K562 (cell line): ENCODE measurements at regions not wholly inside any gene's neighbourhood (a gene's known extent, or its start where the extent isn't known, plus 50 kb on each side); places are given as distances from the start of the nearest gene placed in this dataset.

Source experiments
- ATAC-seq: fragments of 200-7000 bp; cut with Tn5 transposase; 3 replicates; pipeline ENCODE4 v1.9.1; 2020; ENCODE audit warnings: moderate library complexity
- BruUV-seq: library from RNA; stranded (reverse); fragments of 400-500 nt; replicated peaks from 2 replicates; lab custom pipeline; 2021; lab: Mats Ljungman, UMichigan
- CTCF ChIA-PET: fragments of 300-600 bp; formaldehyde crosslinking; extraction: SDS; loops from one replicate; lab custom pipeline; 2021; ENCODE audit warnings: low intra/inter-chr PET ratio; lab: Yijun Ruan, JAX
- POLR2A ChIA-PET: fragments of 300-600, 350-650 bp; sonication (Branson Sonifier 250); formaldehyde crosslinking; extraction: SDS; loops from one replicate; lab custom pipeline; 2021; ENCODE audit warnings: antibody characterized with exemption, inconsistent platforms; lab: Yijun Ruan, JAX
- DNase-seq, 4 experiments: peaks; one replicate each; pipeline versions ENCODE4 v3.0.0 to v3.0.0-alpha.2; 2011 to 2018; ENCODE audit warnings: low spot score in 3 of 4, mixed read lengths in 3 of 4; ENCODE audit errors: extremely low read depth in 1 of 4
- FAIRE-seq: peaks from 2 replicates; lab custom pipeline; 2011; peaks lifted over from hg19 to GRCh38; lab: Jason Lieb, UNC
- H2AFZ ChIP-seq: 2 replicates; pipeline ENCODE4 v1.6.0; 2011; ENCODE audit warnings: low read depth, low read length, control low read depth, inconsistent platforms
- H3K27ac ChIP-seq: fragments of 200-600 bp; 3 replicates; pipeline ENCODE4 v1.8.0; 2011; ENCODE audit warnings: low read depth, mild to moderate bottlenecking, control low read depth, inconsistent platforms, low read length, moderate library complexity, mixed read lengths; ENCODE audit errors: extremely low read depth
- H3K27me3 ChIP-seq, 2 experiments: fragments of 300-600 bp in 1 of 2; 2 replicates in 1 of 2; 3 replicates in 1 of 2; pipeline versions ENCODE4 v1.6.0 to v1.8.0; 2011; ENCODE audit warnings: inconsistent platforms in 2 of 2, low read length in 2 of 2, mild to moderate bottlenecking in 1 of 2, mixed read lengths in 1 of 2, moderate library complexity in 1 of 2; ENCODE audit not compliant: control insufficient read depth in 2 of 2, insufficient read depth in 2 of 2
- H3K36me3 ChIP-seq: fragments of 300-600 bp; 3 replicates; pipeline ENCODE4 v1.8.0; 2011; ENCODE audit warnings: mild to moderate bottlenecking, low read length, inconsistent platforms; ENCODE audit not compliant: control insufficient read depth, insufficient read depth
- H3K4me1 ChIP-seq, 2 experiments: fragments of 200-600 bp in 1 of 2; replicated peaks in 1 of 2; 2 replicates in 1 of 2; 3 replicates in 1 of 2; pipeline versions ENCODE4 v1.5.1 to v1.8.0; 2011; ENCODE audit warnings: inconsistent platforms in 2 of 2, low read length in 2 of 2, mild to moderate bottlenecking in 1 of 2, mixed read lengths in 1 of 2, moderate library complexity in 1 of 2; ENCODE audit not compliant: control insufficient read depth in 2 of 2, insufficient read depth in 2 of 2
- H3K4me2 ChIP-seq: 2 replicates; pipeline ENCODE4 v1.6.1; 2011; ENCODE audit warnings: low read length, control low read depth, inconsistent platforms, mixed read lengths; ENCODE audit not compliant: insufficient read depth
- H3K4me3 ChIP-seq: fragments of 200-600 bp; sonication (generic), shearing (Covaris generic); 2 replicates; pipeline ENCODE4 v1.5.1; 2016; ENCODE audit warnings: control low read depth, inconsistent platforms
- H3K79me2 ChIP-seq: fragments of 200-600 bp; 3 replicates; pipeline ENCODE4 v1.8.0; 2011; ENCODE audit warnings: low read length, inconsistent platforms; ENCODE audit not compliant: control insufficient read depth, insufficient read depth
- H3K9ac ChIP-seq, 2 experiments: 2 replicates each; pipeline versions ENCODE4 v1.6.0 to v1.6.1; 2011; ENCODE audit warnings: low read depth in 2 of 2, low read length in 2 of 2, control low read depth in 1 of 2, inconsistent platforms in 1 of 2, mild to moderate bottlenecking in 1 of 2, mixed read lengths in 1 of 2; ENCODE audit not compliant: insufficient read depth in 1 of 2
- H3K9me1 ChIP-seq: one replicate; pipeline ENCODE4 v1.6.0; 2011; ENCODE audit warnings: inconsistent platforms, mild to moderate bottlenecking, low read length, moderate library complexity; ENCODE audit not compliant: control insufficient read depth, insufficient read depth
- H3K9me3 ChIP-seq: replicated peaks from 2 replicates; pipeline ENCODE4 v1.5.1; 2011; ENCODE audit warnings: low read depth, low read length, inconsistent platforms; ENCODE audit not compliant: control insufficient read depth, insufficient read depth
- H4K20me1 ChIP-seq: replicated peaks from 2 replicates; pipeline ENCODE4 v1.6.1; 2011; ENCODE audit warnings: low read length, inconsistent platforms, mixed read lengths; ENCODE audit not compliant: control insufficient read depth, insufficient read depth
- ASH1L ChIP-seq: fragments of 450-650 bp; IDR thresholded peaks from 2 replicates; pipeline ENCODE4 v1.6.1; 2018; ENCODE audit warnings: borderline replicate concordance, mild to moderate bottlenecking, low read depth; ENCODE audit not compliant: partially characterized antibody
- CREM ChIP-seq: IDR thresholded peaks from 2 replicates; pipeline ENCODE4 v1.6.1; 2014; ENCODE audit warnings: antibody characterized with exemption, low read depth
- ERF ChIP-seq: fragments of 450-650 bp; formaldehyde crosslinking; IDR thresholded peaks from 2 replicates; pipeline ENCODE4 v1.4.0; 2020; ENCODE audit warnings: mild to moderate bottlenecking, mixed read lengths
- KDM1A ChIP-seq, 2 experiments: fragments of 450-650 bp; IDR thresholded peaks; 2 replicates each; pipeline ENCODE4 v1.6.1; 2016; ENCODE audit warnings: mild to moderate bottlenecking in 2 of 2
- KLF10 ChIP-seq: fragments of 250-450 bp; sonication (Bioruptor Pico); IDR thresholded peaks from 2 replicates; pipeline ENCODE4 v1.6.1; 2021; ENCODE audit warnings: matching md5 sums
- SLC30A9 ChIP-seq: fragments of 250-450 bp; sonication (Bioruptor Pico); IDR thresholded peaks from 2 replicates; pipeline ENCODE4 v1.8.0; 2022; ENCODE audit warnings: mild to moderate bottlenecking, moderate library complexity
- SMARCA4 ChIP-seq: fragments of 450-650 bp; IDR thresholded peaks from 2 replicates; pipeline ENCODE4 v1.6.1; 2016
- SMC3 ChIP-seq: conservative IDR thresholded peaks from 2 replicates; pipeline ENCODE4 v1.6.1; 2011; ENCODE audit warnings: low read depth, low read length, improper control_type of control experiment; ENCODE audit not compliant: insufficient read depth
- TRIM28 ChIP-seq: fragments of 450-650 bp; IDR thresholded peaks from 2 replicates; pipeline ENCODE4 v1.6.1; 2017
- ZNF143 ChIP-seq: sonication (generic); formaldehyde crosslinking; IDR thresholded peaks from 2 replicates; pipeline ENCODE4 v1.9.0; 2022; ENCODE audit warnings: mild to moderate bottlenecking, missing genetic modification reagents
- ZNF551 ChIP-seq: fragments of 250-450 bp; sonication (Bioruptor Pico); IDR thresholded peaks from 2 replicates; pipeline ENCODE4 v1.5.0; 2021; ENCODE audit warnings: mild to moderate bottlenecking, moderate library complexity
- ZNF695 ChIP-seq: fragments of 450-650 bp; formaldehyde crosslinking; IDR thresholded peaks from 2 replicates; pipeline ENCODE4 v1.4.0; 2020; ENCODE audit warnings: mild to moderate bottlenecking, moderate library complexity
- ZNF696 ChIP-seq: fragments of 250-450 bp; sonication (Bioruptor Pico); conservative IDR thresholded peaks from 2 replicates; pipeline ENCODE4 v1.4.0; 2020; ENCODE audit warnings: mild to moderate bottlenecking, moderate library complexity
- ZNF766 ChIP-seq: fragments of 200-800 bp; sonication (Bioruptor generic); conservative IDR thresholded peaks from 2 replicates; pipeline ENCODE4 v1.6.1; 2016; ENCODE audit warnings: missing genetic modification characterization, missing compliant biosample characterization
- WGBS: fragments of 100-300 bp; shearing (Covaris generic); methylation state at CpG from one replicate; pipeline ENCODE4 v1.1.6; 2016; ENCODE audit warnings: low coverage, mixed read lengths; ENCODE audit not compliant: insufficient coverage; ENCODE audit errors: missing lambda C conversion rate; 5-methylcytosine and 5-hydroxymethylcytosine counted together
- in situ Hi-C: fragments of 300-500 bp; cut with MboI; formaldehyde crosslinking; loops from 4 replicates; pipeline ENCODE4 v1.15.0; 2018; ENCODE audit warnings: inconsistent platforms, mixed read lengths
- intact Hi-C: fragments of 100-400 bp; cut with micrococcal nuclease; formaldehyde crosslinking; loops from 2 replicates; pipeline ENCODE4 v1.14.2; 2022
- TF ChIP-seq, protein P1 (sequence below): sonication (generic); formaldehyde crosslinking; IDR thresholded peaks from 2 replicates; pipeline ENCODE4 v1.8.1; 2023; ENCODE audit warnings: mild to moderate bottlenecking, missing genetic modification reagents, moderate library complexity
- TF ChIP-seq, protein P2 (sequence below): fragments of 250-450 bp; sonication (Bioruptor Pico); IDR thresholded peaks from 2 replicates; pipeline ENCODE4 v1.8.0; 2022; ENCODE audit warnings: inconsistent platforms, mild to moderate bottlenecking, moderate library complexity, borderline replicate concordance
- TF ChIP-seq, protein P3 (sequence below): fragments of 250-450 bp; sonication (Bioruptor Pico); IDR thresholded peaks from 2 replicates; pipeline ENCODE4 v1.5.0; 2022; ENCODE audit warnings: mild to moderate bottlenecking
- TF ChIP-seq, protein P4 (sequence below): fragments of 250-450 bp; sonication (Bioruptor Pico); IDR thresholded peaks from 2 replicates; pipeline ENCODE4 v1.6.1; 2021; ENCODE audit warnings: mild to moderate bottlenecking

DNA sequence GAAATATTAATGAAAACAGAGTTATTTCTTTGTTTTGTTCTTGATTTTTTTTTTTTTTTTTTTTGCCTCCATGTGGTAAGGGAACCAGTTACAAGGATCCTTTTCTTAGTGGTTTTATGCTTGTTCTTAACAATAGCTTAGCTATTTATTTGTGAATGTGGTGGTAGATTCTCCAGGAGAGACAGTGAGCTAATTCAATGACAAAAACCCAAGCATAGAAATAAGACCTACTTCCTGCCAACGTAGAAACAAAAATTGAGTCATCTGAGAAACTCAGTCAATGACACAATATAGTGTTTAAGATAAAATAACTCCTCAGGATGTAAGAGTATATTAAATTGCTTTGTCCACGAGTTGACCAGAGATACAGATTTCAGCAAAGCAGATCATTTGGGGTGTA, 863.8 kb upstream of the PABPC4L start (continued):
- TF ChIP-seq, protein P1, sequence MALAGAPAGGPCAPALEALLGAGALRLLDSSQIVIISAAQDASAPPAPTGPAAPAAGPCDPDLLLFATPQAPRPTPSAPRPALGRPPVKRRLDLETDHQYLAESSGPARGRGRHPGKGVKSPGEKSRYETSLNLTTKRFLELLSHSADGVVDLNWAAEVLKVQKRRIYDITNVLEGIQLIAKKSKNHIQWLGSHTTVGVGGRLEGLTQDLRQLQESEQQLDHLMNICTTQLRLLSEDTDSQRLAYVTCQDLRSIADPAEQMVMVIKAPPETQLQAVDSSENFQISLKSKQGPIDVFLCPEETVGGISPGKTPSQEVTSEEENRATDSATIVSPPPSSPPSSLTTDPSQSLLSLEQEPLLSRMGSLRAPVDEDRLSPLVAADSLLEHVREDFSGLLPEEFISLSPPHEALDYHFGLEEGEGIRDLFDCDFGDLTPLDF (CRISPR knock-in tag): no peak
- TF ChIP-seq KDM1A (IDR thresholded peaks at IDR 0.05) (no peak), KLF10 (no peak), CREM (no peak)
- TF ChIP-seq, protein P2, sequence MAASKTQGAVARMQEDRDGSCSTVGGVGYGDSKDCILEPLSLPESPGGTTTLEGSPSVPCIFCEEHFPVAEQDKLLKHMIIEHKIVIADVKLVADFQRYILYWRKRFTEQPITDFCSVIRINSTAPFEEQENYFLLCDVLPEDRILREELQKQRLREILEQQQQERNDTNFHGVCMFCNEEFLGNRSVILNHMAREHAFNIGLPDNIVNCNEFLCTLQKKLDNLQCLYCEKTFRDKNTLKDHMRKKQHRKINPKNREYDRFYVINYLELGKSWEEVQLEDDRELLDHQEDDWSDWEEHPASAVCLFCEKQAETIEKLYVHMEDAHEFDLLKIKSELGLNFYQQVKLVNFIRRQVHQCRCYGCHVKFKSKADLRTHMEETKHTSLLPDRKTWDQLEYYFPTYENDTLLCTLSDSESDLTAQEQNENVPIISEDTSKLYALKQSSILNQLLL (CRISPR knock-in tag): no peak

DNA sequence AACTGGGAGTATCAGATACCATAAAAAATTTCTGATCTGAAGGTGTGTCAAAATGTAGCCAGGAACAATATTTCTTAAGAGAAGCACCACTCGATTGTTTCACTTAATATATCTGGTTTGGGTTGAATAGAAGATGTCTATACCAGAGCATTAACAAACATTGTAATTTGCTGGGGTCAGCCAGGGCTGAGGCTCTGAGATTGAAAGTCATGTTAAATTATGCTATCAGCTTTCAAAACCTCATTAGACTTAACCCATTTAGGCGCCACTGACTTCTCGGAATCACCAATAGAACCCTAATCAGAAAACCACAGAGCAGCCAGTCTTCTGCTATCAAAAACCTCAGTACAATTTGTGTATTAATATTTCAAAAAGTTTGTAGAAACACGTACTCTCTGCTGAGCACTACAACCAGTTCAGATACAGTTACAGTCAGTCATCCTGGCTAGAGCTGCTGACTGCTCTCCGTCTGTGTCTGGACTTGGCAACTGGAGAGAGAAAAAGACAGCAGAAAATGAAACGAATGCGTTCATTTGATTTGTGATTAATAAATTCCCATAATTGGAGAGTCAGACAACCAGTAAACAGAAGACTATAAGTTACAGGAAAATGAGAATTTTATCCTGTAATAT, 848.6 kb upstream of the PABPC4L start:
- POLR2A ChIA-PET: no interaction called here
- Histone ChIP-seq H3K79me2 (no peaks in the 10 kb centered on the region), H3K9me1 (no peaks in the 10 kb centered on the region), H3K9ac (no peak overlapping the region), H3K4me2 (no peak overlapping the region), H3K27me3 (no peaks in the 10 kb centered on the region), H3K4me1 (no peaks in the 10 kb centered on the region), H3K36me3 (no peaks in the 10 kb centered on the region), H3K27ac (no peak overlapping the region), H3K9me3 (no peaks in the 10 kb centered on the region), H3K4me3 (no peak overlapping the region), H2AFZ (no peak overlapping the region), H4K20me1 (no peaks in the 10 kb centered on the region)
- WGBS: 2% methylated on average over 7 of the region's 7 CpGs
- ATAC-seq (no peak), DNase-seq (no peak), FAIRE-seq (no peak)
- TF ChIP-seq ASH1L (no peak), ZNF143 (CRISPR knock-in tag) (no peak), SLC30A9 (CRISPR knock-in tag) (no peak), SMARCA4 (no peak), SMC3 (no peak), ZNF551 (no peak), TRIM28 (no peak), ZNF696 (CRISPR knock-in tag) (no peak), ERF (CRISPR knock-in tag) (no peak), ZNF766 (no peak), ZNF695 (CRISPR knock-in tag) (no peak)
- TF ChIP-seq, protein P3, sequence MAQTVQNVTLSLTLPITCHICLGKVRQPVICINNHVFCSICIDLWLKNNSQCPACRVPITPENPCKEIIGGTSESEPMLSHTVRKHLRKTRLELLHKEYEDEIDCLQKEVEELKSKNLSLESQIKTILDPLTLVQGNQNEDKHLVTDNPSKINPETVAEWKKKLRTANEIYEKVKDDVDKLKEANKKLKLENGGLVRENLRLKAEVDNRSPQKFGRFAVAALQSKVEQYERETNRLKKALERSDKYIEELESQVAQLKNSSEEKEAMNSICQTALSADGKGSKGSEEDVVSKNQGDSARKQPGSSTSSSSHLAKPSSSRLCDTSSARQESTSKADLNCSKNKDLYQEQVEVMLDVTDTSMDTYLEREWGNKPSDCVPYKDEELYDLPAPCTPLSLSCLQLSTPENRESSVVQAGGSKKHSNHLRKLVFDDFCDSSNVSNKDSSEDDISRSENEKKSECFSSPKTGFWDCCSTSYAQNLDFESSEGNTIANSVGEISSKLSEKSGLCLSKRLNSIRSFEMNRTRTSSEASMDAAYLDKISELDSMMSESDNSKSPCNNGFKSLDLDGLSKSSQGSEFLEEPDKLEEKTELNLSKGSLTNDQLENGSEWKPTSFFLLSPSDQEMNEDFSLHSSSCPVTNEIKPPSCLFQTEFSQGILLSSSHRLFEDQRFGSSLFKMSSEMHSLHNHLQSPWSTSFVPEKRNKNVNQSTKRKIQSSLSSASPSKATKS: no peak
- TF ChIP-seq, protein P4, sequence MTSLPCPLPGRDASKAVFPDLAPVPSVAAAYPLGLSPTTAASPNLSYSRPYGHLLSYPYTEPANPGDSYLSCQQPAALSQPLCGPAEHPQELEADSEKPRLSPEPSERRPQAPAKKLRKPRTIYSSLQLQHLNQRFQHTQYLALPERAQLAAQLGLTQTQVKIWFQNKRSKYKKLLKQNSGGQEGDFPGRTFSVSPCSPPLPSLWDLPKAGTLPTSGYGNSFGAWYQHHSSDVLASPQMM (CRISPR knock-in tag): no peak
- no TSS peak for BruUV-seq
- intact Hi-C loops (no loop called here), in situ Hi-C loops (no loop called here)
- CTCF ChIA-PET: no interaction called here
